ENCODE measurements at regions not wholly inside any gene's neighbourhood (a gene's known extent, or its start where the extent isn't known, plus 50 kb on each side); places are given as distances from the start of the nearest gene placed in this dataset.

GRCh38 chr4:178423366-178423765 lies 981.1 kb upstream of the AGA start:
- no peak for TF ChIP-seq POLR2A (IDR thresholded peaks at IDR 0.05; ENCODE audit: low read depth, low read length)
- TF ChIP-seq TAF1 (IDR thresholded peaks at IDR 0.05; ENCODE audit: borderline replicate concordance, low read depth, low read length) = no peak
- no peak for TF ChIP-seq POLR2AphosphoS5 (IDR thresholded peaks at IDR 0.05; ENCODE audit: low read depth, low read length)
